H9 (cell line): ENCODE measurements at regions not wholly inside any gene's neighbourhood (a gene's known extent, or its start where the extent isn't known, plus 50 kb on each side); places are given as distances from the start of the nearest gene placed in this dataset.

Experiments used
- DNase-seq: peaks from one replicate; pipeline ENCODE4 v3.0.0-alpha.2; 2017
- H2AFZ ChIP-seq: one replicate; pipeline ENCODE4 v1.6.1; 2013; ENCODE audit warnings: mild to moderate bottlenecking, low read length, control low read depth, moderate library complexity
- H2AK5ac ChIP-seq: 2 replicates; pipeline ENCODE4 v1.6.1; 2013; ENCODE audit warnings: low read length, control low read depth, mixed read lengths; ENCODE audit not compliant: insufficient read length
- H2BK120ac ChIP-seq: one replicate; pipeline ENCODE4 v1.6.1; 2013; ENCODE audit warnings: low read depth, mild to moderate bottlenecking, low read length, control low read depth, inconsistent platforms; ENCODE audit not compliant: poor library complexity, severe bottlenecking
- H2BK12ac ChIP-seq: 2 replicates; pipeline ENCODE4 v1.6.1; 2013; ENCODE audit warnings: low read length, control low read depth, mixed read lengths, low read depth; ENCODE audit not compliant: insufficient read length
- H2BK15ac ChIP-seq: 2 replicates; pipeline ENCODE4 v1.6.1; 2013; ENCODE audit warnings: low read depth, low read length, control low read depth
- H2BK20ac ChIP-seq: one replicate; pipeline ENCODE4 v1.6.1; 2013; ENCODE audit warnings: low read depth, mild to moderate bottlenecking, low read length, control low read depth, inconsistent platforms; ENCODE audit not compliant: poor library complexity, severe bottlenecking
- H2BK5ac ChIP-seq: 2 replicates; pipeline ENCODE4 v1.6.1; 2013; ENCODE audit warnings: low read length, control low read depth, mixed read lengths; ENCODE audit not compliant: insufficient read length
- H3K14ac ChIP-seq: 2 replicates; pipeline ENCODE4 v1.6.1; 2013; ENCODE audit warnings: low read length, control low read depth; ENCODE audit not compliant: insufficient read depth
- H3K18ac ChIP-seq: 2 replicates; pipeline ENCODE4 v1.6.1; 2013; ENCODE audit warnings: low read depth, mild to moderate bottlenecking, mixed read lengths, low read length, control low read depth; ENCODE audit not compliant: insufficient read length
- H3K23ac ChIP-seq: 2 replicates; pipeline ENCODE4 v1.6.1; 2013; ENCODE audit warnings: low read length, control low read depth, mixed read lengths, low read depth; ENCODE audit not compliant: insufficient read length
- H3K23me2 ChIP-seq: 2 replicates; pipeline ENCODE4 v1.6.1; 2013; ENCODE audit warnings: low read depth, mild to moderate bottlenecking, mixed read lengths, low read length, control low read depth; ENCODE audit not compliant: insufficient read length, poor library complexity, severe bottlenecking
- H3K27ac ChIP-seq: 2 replicates; pipeline ENCODE4 v1.5.1; 2013; ENCODE audit warnings: low read length, control low read depth, mixed read lengths, low read depth; ENCODE audit not compliant: insufficient read length
- H3K27me3 ChIP-seq: 2 replicates; pipeline ENCODE4 v1.6.1; 2013; ENCODE audit warnings: low read length, control low read depth, inconsistent platforms; ENCODE audit not compliant: insufficient read depth
- H3K4ac ChIP-seq: 2 replicates; pipeline ENCODE4 v1.6.1; 2013; ENCODE audit warnings: low read depth, mild to moderate bottlenecking, control low read depth, inconsistent platforms, low read length, moderate library complexity
- H3K4me1 ChIP-seq: 2 replicates; pipeline ENCODE4 v1.6.1; 2013; ENCODE audit warnings: low read length, control low read depth, inconsistent platforms; ENCODE audit not compliant: insufficient read depth
- H3K4me2 ChIP-seq: 2 replicates; pipeline ENCODE4 v1.6.1; 2013; ENCODE audit warnings: low read length, control low read depth, mixed read lengths; ENCODE audit not compliant: insufficient read length, insufficient read depth
- H3K56ac ChIP-seq: 2 replicates; pipeline ENCODE4 v1.6.1; 2013; ENCODE audit warnings: low read depth, mild to moderate bottlenecking, mixed read lengths, low read length, control low read depth; ENCODE audit not compliant: insufficient read length
- H3K79me1 ChIP-seq: 2 replicates; pipeline ENCODE4 v1.6.1; 2013; ENCODE audit warnings: low read depth, mild to moderate bottlenecking, moderate library complexity, low read length, control low read depth, inconsistent platforms; ENCODE audit not compliant: insufficient read depth, poor library complexity, severe bottlenecking
- H3K79me2 ChIP-seq: 2 replicates; pipeline ENCODE4 v1.6.1; 2013; ENCODE audit warnings: low read length, control low read depth, inconsistent platforms; ENCODE audit not compliant: insufficient read depth
- H3K9ac ChIP-seq: 2 replicates; pipeline ENCODE4 v1.6.1; 2013; ENCODE audit warnings: low read length, control low read depth, mixed read lengths; ENCODE audit not compliant: insufficient read length; ENCODE audit errors: extremely low read depth
- H3K9me3 ChIP-seq: one replicate; pipeline ENCODE4 v1.6.1; 2013; ENCODE audit warnings: low read depth, low read length, inconsistent platforms; ENCODE audit not compliant: control insufficient read depth
- H3T11ph ChIP-seq: one replicate; pipeline ENCODE4 v1.6.1; 2013; ENCODE audit warnings: mild to moderate bottlenecking, low read length, control low read depth, inconsistent platforms
- H4K20me1 ChIP-seq: one replicate; pipeline ENCODE4 v1.6.1; 2013; ENCODE audit not compliant: control insufficient read depth, insufficient read length, insufficient read depth
- H4K5ac ChIP-seq: 2 replicates; pipeline ENCODE4 v1.6.1; 2013; ENCODE audit warnings: low read depth, mild to moderate bottlenecking, mixed read lengths, low read length, control low read depth; ENCODE audit not compliant: insufficient read length
- H4K8ac ChIP-seq: replicated peaks from 2 replicates; pipeline ENCODE4 v1.6.1; 2013; ENCODE audit warnings: low read length, control low read depth, mixed read lengths, low read depth; ENCODE audit not compliant: insufficient read length
- H4K91ac ChIP-seq: 2 replicates; pipeline ENCODE4 v1.6.1; 2013; ENCODE audit warnings: low read depth, mild to moderate bottlenecking, moderate library complexity, mixed read lengths, low read length, control low read depth; ENCODE audit not compliant: insufficient read length
- H3K27ac Mint-ChIP-seq, 3 experiments: 2 replicates in 2 of 3; 3 replicates in 1 of 3; pipeline ENCODE4 v1.8.0; 2020 to 2021; ENCODE audit warnings: mixed read lengths in 3 of 3, mild to moderate bottlenecking in 1 of 3, moderate library complexity in 1 of 3
- H3K27me3 Mint-ChIP-seq: 2 replicates; pipeline ENCODE4 v1.8.0; 2021; ENCODE audit warnings: low read depth, mild to moderate bottlenecking, moderate library complexity, mixed read lengths
- H3K36me3 Mint-ChIP-seq, 3 experiments: 2 replicates in 2 of 3; 3 replicates in 1 of 3; pipeline ENCODE4 v1.8.0; 2020 to 2021; ENCODE audit warnings: low read depth in 3 of 3, mixed read lengths in 3 of 3; ENCODE audit not compliant: insufficient read depth in 1 of 3
- H3K4me1 Mint-ChIP-seq, 2 experiments: 2 replicates each; pipeline ENCODE4 v1.8.0; 2020; ENCODE audit warnings: mixed read lengths in 2 of 2
- H3K4me3 Mint-ChIP-seq, 2 experiments: 2 replicates in 1 of 2; 3 replicates in 1 of 2; pipeline ENCODE4 v1.8.0; 2020 to 2021; ENCODE audit warnings: mild to moderate bottlenecking in 2 of 2, mixed read lengths in 2 of 2, moderate library complexity in 1 of 2
- H3K9me3 Mint-ChIP-seq, 2 experiments: 2 replicates in 1 of 2; 3 replicates in 1 of 2; pipeline ENCODE4 v1.8.0; 2020; ENCODE audit warnings: mild to moderate bottlenecking in 2 of 2, mixed read lengths in 2 of 2, moderate library complexity in 1 of 2
- WGBS: extraction: QIAGEN DNeasy Blood & Tissue Kit; methylation state at CpG from one replicate; pipeline ENCODE4 v1.1.7; 2013; ENCODE audit warnings: missing lambda C conversion rate, low lambda C conversion rate, mixed read lengths; ENCODE audit not compliant: insufficient read length; ENCODE audit errors: extremely low coverage; 5-methylcytosine and 5-hydroxymethylcytosine counted together
- TF ChIP-seq, protein P1 (sequence below): fragments of 200-600 bp; sonication (generic); conservative IDR thresholded peaks from 3 replicates; pipeline ENCODE4 v1.8.0; 2021; ENCODE audit warnings: antibody characterized with exemption, mild to moderate bottlenecking

DNA sequence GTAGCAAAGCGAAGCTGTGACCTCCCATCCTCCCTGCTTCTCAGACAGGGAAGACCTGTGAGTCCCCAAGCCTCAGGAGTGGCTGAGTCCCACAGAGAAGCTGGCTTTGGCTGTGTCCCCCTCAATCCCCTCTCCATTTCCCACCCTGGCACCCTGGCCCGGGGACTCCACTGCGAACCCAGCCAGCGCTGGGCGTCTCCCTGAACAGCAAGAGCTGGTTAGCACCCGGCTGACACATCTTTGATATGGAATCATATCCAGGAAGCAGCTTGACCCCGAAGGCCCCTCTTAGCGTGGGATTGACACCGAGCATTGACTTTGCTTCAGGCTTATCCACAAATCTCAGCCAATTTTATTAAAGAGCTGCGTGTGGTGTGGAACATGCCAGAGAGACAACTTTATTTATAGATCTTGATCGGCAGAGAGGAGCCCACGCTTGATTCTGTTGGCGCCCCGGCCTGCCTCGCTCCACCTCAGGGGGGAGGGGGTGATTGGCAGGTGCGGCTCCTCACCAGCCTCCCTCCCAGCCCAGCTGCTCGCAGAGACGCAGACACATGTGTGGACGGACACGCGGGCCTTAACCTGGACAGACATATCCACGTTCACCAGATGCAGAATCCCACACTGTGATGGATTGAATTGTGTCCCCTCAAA lies 120.7 kb upstream of the MVB12B start:
- H4K5ac ChIP-seq = no peak overlapping the region

More for the DNA sequence above, 120.7 kb upstream of the MVB12B start:
- Histone ChIP-seq H3K4ac (no peak overlapping the region), H3K14ac (no peak overlapping the region), H4K20me1 (no peaks in the 10 kb centered on the region), H3K23me2 (no peaks in the 10 kb centered on the region), H3K18ac (no peak overlapping the region), H3K27ac (no peak overlapping the region), H3K9me3 (no peaks in the 10 kb centered on the region), H3K9ac (no peak overlapping the region), H3T11ph (no peak overlapping the region), H2BK12ac (no peak overlapping the region), H4K91ac (no peak overlapping the region), H2BK5ac (no peak overlapping the region), H2BK20ac (no peak overlapping the region), H2BK120ac (no peak overlapping the region), H3K56ac (no peak overlapping the region), H3K27me3 (no peaks in the 10 kb centered on the region), H3K4me2 (no peak overlapping the region), H3K79me1 (no peaks in the 10 kb centered on the region), H3K79me2 (no peaks in the 10 kb centered on the region), H4K8ac (no peak overlapping the region), H2AFZ (no peak overlapping the region), H3K4me1 (no peaks in the 10 kb centered on the region), H3K23ac (no peak overlapping the region), H2AK5ac (no peak overlapping the region), H2BK15ac (no peak overlapping the region)
- Mint-ChIP-seq H3K4me3 (no peak overlapping the region), H3K4me1 (no peaks in the 10 kb centered on the region), H3K27ac (no peak overlapping the region), H3K36me3 (peaks cover 2 to 7% (median 3%) of the 10 kb centered on the region in 3 experiments; a peak in 3 of 7 replicates), H3K9me3 (peaks cover 5 to 7% of the 10 kb centered on the region in 2 experiments; a peak in 4 of 5 replicates), H3K27me3 (peaks cover 20% of the 10 kb centered on the region)
- no peak for DNase-seq
- no CpG with 5 or more reads among the region's 22 CpGs for whole genome bisulfite sequencing
- TF ChIP-seq, protein P1, sequence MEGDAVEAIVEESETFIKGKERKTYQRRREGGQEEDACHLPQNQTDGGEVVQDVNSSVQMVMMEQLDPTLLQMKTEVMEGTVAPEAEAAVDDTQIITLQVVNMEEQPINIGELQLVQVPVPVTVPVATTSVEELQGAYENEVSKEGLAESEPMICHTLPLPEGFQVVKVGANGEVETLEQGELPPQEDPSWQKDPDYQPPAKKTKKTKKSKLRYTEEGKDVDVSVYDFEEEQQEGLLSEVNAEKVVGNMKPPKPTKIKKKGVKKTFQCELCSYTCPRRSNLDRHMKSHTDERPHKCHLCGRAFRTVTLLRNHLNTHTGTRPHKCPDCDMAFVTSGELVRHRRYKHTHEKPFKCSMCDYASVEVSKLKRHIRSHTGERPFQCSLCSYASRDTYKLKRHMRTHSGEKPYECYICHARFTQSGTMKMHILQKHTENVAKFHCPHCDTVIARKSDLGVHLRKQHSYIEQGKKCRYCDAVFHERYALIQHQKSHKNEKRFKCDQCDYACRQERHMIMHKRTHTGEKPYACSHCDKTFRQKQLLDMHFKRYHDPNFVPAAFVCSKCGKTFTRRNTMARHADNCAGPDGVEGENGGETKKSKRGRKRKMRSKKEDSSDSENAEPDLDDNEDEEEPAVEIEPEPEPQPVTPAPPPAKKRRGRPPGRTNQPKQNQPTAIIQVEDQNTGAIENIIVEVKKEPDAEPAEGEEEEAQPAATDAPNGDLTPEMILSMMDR = no peak
